ENCODE measurements at regions not wholly inside any gene's neighbourhood (a gene's known extent, or its start where the extent isn't known, plus 50 kb on each side); places are given as distances from the start of the nearest gene placed in this dataset.

- 79% methylated on average over 4 of the region's 5 CpGs for WGBS (ENCODE audit: insufficient coverage)
- ATAC-seq (replicated peaks in 1 of 4) (no peak), DNase-seq (no peak)
- CTCF ChIA-PET = interaction anchor here in 1 of 2 donors (0.9 kb wide), 1 partner anchor 144 kb away, joined by 3 read pairs; no protein-coding TSS in a partner anchor
- H3K9me3 ChIP-seq = no peaks in the 10 kb centered on the region
- H3K4me1 ChIP-seq (ENCODE audit: control insufficient read depth in 1 of 2, extremely low read depth in 1 of 2, insufficient read depth in 2 of 2, low read length in 2 of 2) = no peaks in the 10 kb centered on the region
- POLR2A ChIA-PET = no interaction called here
- Mint-ChIP-seq H3K27me3 (peaks cover 9 to 17% of the 10 kb centered on the region in 2 donors), H3K27ac (no peak overlapping the region), H3K9me3 (peaks cover 0 to 8% (median 5%) of the 10 kb centered on the region in 3 donors), H3K4me3 (no peak overlapping the region), H3K4me1 (no peaks in the 10 kb centered on the region), H3K36me3 (no peaks in the 10 kb centered on the region)
- H3K27me3 ChIP-seq (replicated peaks in 1 of 2; ENCODE audit: control insufficient read depth in 2 of 2, extremely low read depth in 1 of 2, insufficient read depth in 2 of 2, low read length in 1 of 2) = no peaks in the 10 kb centered on the region
- H3K27ac ChIP-seq (ENCODE audit: low read length) = no peak overlapping the region
- no peaks in the 10 kb centered on the region for H3K36me3 ChIP-seq (ENCODE audit: control insufficient read depth in 2 of 2, extremely low read depth in 1 of 2, insufficient read depth in 1 of 2, low read length in 1 of 2)
- H3K4me3 ChIP-seq (ENCODE audit: control insufficient read depth in 1 of 2, extremely low read depth in 1 of 2, low read length in 1 of 2) = no peak overlapping the region
These were observed 842.5 kb downstream of the GRID1 start for GRCh38 chr10:85524001-85524666.

- H3K4me3 ChIP-seq (ENCODE audit: control insufficient read depth in 1 of 2, extremely low read depth in 1 of 2, low read length in 1 of 2) = no peak overlapping the region
- H3K9me3 Mint-ChIP-seq = peaks cover 0 to 8% (median 5%) of the 10 kb centered on the region in 3 donors
- H3K9me3 ChIP-seq = no peaks in the 10 kb centered on the region
- ATAC-seq (replicated peaks in 1 of 4) (no peak), DNase-seq (no peak)
- no peaks in the 10 kb centered on the region for H3K36me3 ChIP-seq (ENCODE audit: control insufficient read depth in 2 of 2, extremely low read depth in 1 of 2, insufficient read depth in 1 of 2, low read length in 1 of 2)
- peaks cover 9 to 22% of the 10 kb centered on the region in 2 donors for H3K27me3 Mint-ChIP-seq
- no peaks in the 10 kb centered on the region for H3K4me1 ChIP-seq (ENCODE audit: control insufficient read depth in 1 of 2, extremely low read depth in 1 of 2, insufficient read depth in 2 of 2, low read length in 2 of 2)
- no peaks in the 10 kb centered on the region for H3K27me3 ChIP-seq (replicated peaks in 1 of 2; ENCODE audit: control insufficient read depth in 2 of 2, extremely low read depth in 1 of 2, insufficient read depth in 2 of 2, low read length in 1 of 2)
- H3K4me3 Mint-ChIP-seq = no peak overlapping the region
- H3K36me3 Mint-ChIP-seq = no peaks in the 10 kb centered on the region
- H3K27ac Mint-ChIP-seq = no peak overlapping the region
- CTCF ChIA-PET = no interaction called here
- POLR2A ChIA-PET = no interaction called here
- WGBS (ENCODE audit: insufficient coverage) = 20% methylated on average over 1 of the region's 3 CpGs
- H3K27ac ChIP-seq (ENCODE audit: low read length) = no peak overlapping the region
- H3K4me1 Mint-ChIP-seq = no peaks in the 10 kb centered on the region
These were observed 838.8 kb downstream of the GRID1 start for GRCh38 chr10:85527616-85528317.

- Mint-ChIP-seq H3K4me1 (no peaks in the 10 kb centered on the region), H3K27ac (no peak overlapping the region), H3K9me3 (peaks cover 0 to 8% (median 5%) of the 10 kb centered on the region in 3 donors), H3K4me3 (no peak overlapping the region), H3K36me3 (no peaks in the 10 kb centered on the region), H3K27me3 (peaks cover 9 to 22% of the 10 kb centered on the region in 2 donors)
- Histone ChIP-seq H3K4me1 (ENCODE audit: control insufficient read depth in 1 of 2, extremely low read depth in 1 of 2, insufficient read depth in 2 of 2, low read length in 2 of 2) (no peaks in the 10 kb centered on the region), H3K27ac (ENCODE audit: low read length) (no peak overlapping the region), H3K9me3 (no peaks in the 10 kb centered on the region), H3K4me3 (ENCODE audit: control insufficient read depth in 1 of 2, extremely low read depth in 1 of 2, low read length in 1 of 2) (no peak overlapping the region), H3K36me3 (ENCODE audit: control insufficient read depth in 2 of 2, extremely low read depth in 1 of 2, insufficient read depth in 1 of 2, low read length in 1 of 2) (no peaks in the 10 kb centered on the region), H3K27me3 (replicated peaks in 1 of 2; ENCODE audit: control insufficient read depth in 2 of 2, extremely low read depth in 1 of 2, insufficient read depth in 2 of 2, low read length in 1 of 2) (no peaks in the 10 kb centered on the region)
- no peak for ATAC-seq (replicated peaks in 1 of 4)
- DNase-seq = no peak
- ChIA-PET CTCF (no interaction called here), POLR2A (no interaction called here)
These were observed 838.3 kb downstream of the GRID1 start for GRCh38 chr10:85528318-85528652.

GRCh38 chr10:85531706-85532105 is 834.9 kb downstream of the GRID1 start:
- Histone ChIP-seq H3K27ac (ENCODE audit: low read length) (no peak overlapping the region), H3K4me1 (ENCODE audit: control insufficient read depth in 1 of 2, extremely low read depth in 1 of 2, insufficient read depth in 2 of 2, low read length in 2 of 2) (no peaks in the 10 kb centered on the region), H3K36me3 (ENCODE audit: control insufficient read depth in 2 of 2, extremely low read depth in 1 of 2, insufficient read depth in 1 of 2, low read length in 1 of 2) (no peaks in the 10 kb centered on the region), H3K27me3 (replicated peaks in 1 of 2; ENCODE audit: control insufficient read depth in 2 of 2, extremely low read depth in 1 of 2, insufficient read depth in 2 of 2, low read length in 1 of 2) (peaks cover 0 to 3% of the 10 kb centered on the region in 2 experiments), H3K9me3 (no peaks in the 10 kb centered on the region), H3K4me3 (ENCODE audit: control insufficient read depth in 1 of 2, extremely low read depth in 1 of 2, low read length in 1 of 2) (no peak overlapping the region)
- Mint-ChIP-seq H3K4me3 (no peak overlapping the region), H3K27ac (no peak overlapping the region), H3K9me3 (peaks cover 0 to 15% (median 5%) of the 10 kb centered on the region in 3 donors), H3K4me1 (no peaks in the 10 kb centered on the region), H3K36me3 (no peaks in the 10 kb centered on the region), H3K27me3 (peaks cover 0 to 21% of the 10 kb centered on the region in 2 donors)
- CTCF ChIA-PET = no interaction called here
- ATAC-seq (replicated peaks in 1 of 4) (no peak), DNase-seq (no peak)
- POLR2A ChIA-PET = no interaction called here
- WGBS (ENCODE audit: insufficient coverage) = 60% methylated on average over 1 of the region's 3 CpGs

- peaks cover 0 to 3% of the 10 kb centered on the region in 2 experiments for H3K27me3 ChIP-seq (replicated peaks in 1 of 2; ENCODE audit: control insufficient read depth in 2 of 2, extremely low read depth in 1 of 2, insufficient read depth in 2 of 2, low read length in 1 of 2)
- H3K4me3 ChIP-seq (ENCODE audit: control insufficient read depth in 1 of 2, extremely low read depth in 1 of 2, low read length in 1 of 2) = no peak overlapping the region
- Mint-ChIP-seq H3K36me3 (no peaks in the 10 kb centered on the region), H3K27ac (no peak overlapping the region), H3K4me1 (no peaks in the 10 kb centered on the region), H3K27me3 (peaks cover 0 to 21% of the 10 kb centered on the region in 2 donors), H3K9me3 (peaks cover 0 to 15% (median 5%) of the 10 kb centered on the region in 3 donors), H3K4me3 (no peak overlapping the region)
- H3K4me1 ChIP-seq (ENCODE audit: control insufficient read depth in 1 of 2, extremely low read depth in 1 of 2, insufficient read depth in 2 of 2, low read length in 2 of 2) = no peaks in the 10 kb centered on the region
- CTCF ChIA-PET = no interaction called here
- no peaks in the 10 kb centered on the region for H3K36me3 ChIP-seq (ENCODE audit: control insufficient read depth in 2 of 2, extremely low read depth in 1 of 2, insufficient read depth in 1 of 2, low read length in 1 of 2)
- POLR2A ChIA-PET = no interaction called here
- H3K27ac ChIP-seq (ENCODE audit: low read length) = no peak overlapping the region
- no peaks in the 10 kb centered on the region for H3K9me3 ChIP-seq
- DNase-seq (no peak), ATAC-seq (replicated peaks in 1 of 4) (no peak)
These were observed 833.8 kb downstream of the GRID1 start for GRCh38 chr10:85532773-85533172.

GRCh38 chr10:85535926-85536325 is 830.7 kb downstream of the GRID1 start:
- H3K9me3 Mint-ChIP-seq = peaks cover 0 to 7% (median 0%) of the 10 kb centered on the region in 3 donors
- no peak for DNase-seq
- H3K27me3 ChIP-seq (replicated peaks in 1 of 2; ENCODE audit: control insufficient read depth in 2 of 2, extremely low read depth in 1 of 2, insufficient read depth in 2 of 2, low read length in 1 of 2) = peaks cover 0 to 3% of the 10 kb centered on the region in 2 experiments
- ATAC-seq (replicated peaks in 1 of 4) = no peak
- H3K36me3 Mint-ChIP-seq = no peaks in the 10 kb centered on the region
- no peak overlapping the region for H3K4me3 Mint-ChIP-seq
- H3K36me3 ChIP-seq (ENCODE audit: control insufficient read depth in 2 of 2, extremely low read depth in 1 of 2, insufficient read depth in 1 of 2, low read length in 1 of 2) = no peaks in the 10 kb centered on the region
- H3K4me1 ChIP-seq (ENCODE audit: control insufficient read depth in 1 of 2, extremely low read depth in 1 of 2, insufficient read depth in 2 of 2, low read length in 2 of 2) = no peaks in the 10 kb centered on the region
- peaks cover 0 to 13% of the 10 kb centered on the region in 2 donors for H3K27me3 Mint-ChIP-seq
- CTCF ChIA-PET = no interaction called here
- POLR2A ChIA-PET = no interaction called here
- no peak overlapping the region for H3K4me3 ChIP-seq (ENCODE audit: control insufficient read depth in 1 of 2, extremely low read depth in 1 of 2, low read length in 1 of 2)
- H3K27ac ChIP-seq (ENCODE audit: low read length) = no peak overlapping the region
- H3K27ac Mint-ChIP-seq = no peak overlapping the region
- no peaks in the 10 kb centered on the region for H3K9me3 ChIP-seq
- no peaks in the 10 kb centered on the region for H3K4me1 Mint-ChIP-seq
